DND-41 (cell line): ENCODE measurements at regions not wholly inside any gene's neighbourhood (a gene's known extent, or its start where the extent isn't known, plus 50 kb on each side); places are given as distances from the start of the nearest gene placed in this dataset.

Source experiments
- EZH2 ChIP-seq: IDR thresholded peaks from 3 replicates; pipeline ENCODE4 v1.6.1; 2012; ENCODE audit warnings: borderline replicate concordance, low read depth, mild to moderate bottlenecking, moderate library complexity, low read length, inconsistent platforms; ENCODE audit not compliant: severe bottlenecking
- TF ChIP-seq, protein P1 (sequence below): IDR thresholded peaks from 2 replicates; pipeline ENCODE4 v1.5.1; 2012; ENCODE audit warnings: borderline replicate concordance, low read length, moderate library complexity, mild to moderate bottlenecking; ENCODE audit not compliant: poor library complexity, severe bottlenecking; ENCODE audit errors: extremely low read depth

DNA sequence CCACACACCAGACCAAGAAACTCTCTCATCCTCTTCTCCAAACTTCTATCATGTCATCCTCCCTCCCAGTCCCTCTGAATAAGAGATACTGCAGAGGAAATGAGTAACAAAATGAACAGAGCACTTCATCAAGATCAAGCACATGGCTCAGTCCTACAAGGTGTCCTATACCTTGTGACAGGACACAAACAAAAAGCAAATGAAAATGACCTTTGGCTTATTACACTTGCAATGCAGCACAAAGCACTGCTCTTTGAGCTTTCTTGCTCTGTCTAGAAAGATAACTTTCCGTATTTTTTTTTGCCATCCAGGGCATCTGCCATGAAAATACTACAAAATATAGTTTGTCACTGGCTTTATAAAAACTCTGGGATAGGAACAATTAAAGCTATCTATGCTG is 402.7 kb downstream of the HNRNPD start:
- TF ChIP-seq, protein P1, sequence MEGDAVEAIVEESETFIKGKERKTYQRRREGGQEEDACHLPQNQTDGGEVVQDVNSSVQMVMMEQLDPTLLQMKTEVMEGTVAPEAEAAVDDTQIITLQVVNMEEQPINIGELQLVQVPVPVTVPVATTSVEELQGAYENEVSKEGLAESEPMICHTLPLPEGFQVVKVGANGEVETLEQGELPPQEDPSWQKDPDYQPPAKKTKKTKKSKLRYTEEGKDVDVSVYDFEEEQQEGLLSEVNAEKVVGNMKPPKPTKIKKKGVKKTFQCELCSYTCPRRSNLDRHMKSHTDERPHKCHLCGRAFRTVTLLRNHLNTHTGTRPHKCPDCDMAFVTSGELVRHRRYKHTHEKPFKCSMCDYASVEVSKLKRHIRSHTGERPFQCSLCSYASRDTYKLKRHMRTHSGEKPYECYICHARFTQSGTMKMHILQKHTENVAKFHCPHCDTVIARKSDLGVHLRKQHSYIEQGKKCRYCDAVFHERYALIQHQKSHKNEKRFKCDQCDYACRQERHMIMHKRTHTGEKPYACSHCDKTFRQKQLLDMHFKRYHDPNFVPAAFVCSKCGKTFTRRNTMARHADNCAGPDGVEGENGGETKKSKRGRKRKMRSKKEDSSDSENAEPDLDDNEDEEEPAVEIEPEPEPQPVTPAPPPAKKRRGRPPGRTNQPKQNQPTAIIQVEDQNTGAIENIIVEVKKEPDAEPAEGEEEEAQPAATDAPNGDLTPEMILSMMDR = no peak
- no peak for TF ChIP-seq EZH2
